Midbrain (tissue), 1 donor: ENCODE measurements at regions not wholly inside any gene's neighbourhood (a gene's known extent, or its start where the extent isn't known, plus 50 kb on each side); places are given as distances from the start of the nearest gene placed in this dataset.

Source experiments
- DNase-seq: peaks from one replicate; lab custom pipeline; 2025; lab: John Stamatoyannopoulos, UW

GRCh38 chr10:117865945-117866344, 180.8 kb downstream of the RAB11FIP2 start:
- DNase-seq: no peak

GRCh38 chr10:117868151-117868550, 178.6 kb downstream of the RAB11FIP2 start:
- no peak for DNase-seq

GRCh38 chr10:117875793-117876192, 170.9 kb downstream of the RAB11FIP2 start:
- DNase-seq: no peak

GRCh38 chr10:117876210-117876609, 170.5 kb downstream of the RAB11FIP2 start:
- DNase-seq: no peak

GRCh38 chr10:117878626-117879025, 168.1 kb downstream of the RAB11FIP2 start:
- DNase-seq: no peak

GRCh38 chr10:117884093-117884492, 162.6 kb downstream of the RAB11FIP2 start:
- no peak for DNase-seq

GRCh38 chr10:117884592-117884991, 162.1 kb downstream of the RAB11FIP2 start:
- no peak for DNase-seq

GRCh38 chr10:117885206-117885829, 161.4 kb downstream of the RAB11FIP2 start:
- DNase-seq: no peak

- no peak for DNase-seq
Measured at GRCh38 chr10:117886766-117887165, 160.0 kb downstream of the RAB11FIP2 start.

GRCh38 chr10:117889664-117890063, 157.1 kb downstream of the RAB11FIP2 start:
- DNase-seq: no peak

- no peak for DNase-seq
Measured at GRCh38 chr10:117892681-117893220, 154.0 kb downstream of the RAB11FIP2 start.

GRCh38 chr10:117894339-117894738, 152.4 kb downstream of the RAB11FIP2 start:
- DNase-seq: no peak

GRCh38 chr10:117896517-117896916, 150.2 kb downstream of the RAB11FIP2 start:
- no peak for DNase-seq

GRCh38 chr10:117899181-117899683, 147.5 kb downstream of the RAB11FIP2 start:
- DNase-seq: no peak

- no peak for DNase-seq
Measured at GRCh38 chr10:117900280-117900679, 146.5 kb downstream of the RAB11FIP2 start.

GRCh38 chr10:117903854-117904253, 142.9 kb downstream of the RAB11FIP2 start:
- DNase-seq: no peak

- no peak for DNase-seq
Measured at GRCh38 chr10:117905404-117905803, 141.3 kb downstream of the RAB11FIP2 start.

- DNase-seq: no peak
Measured at GRCh38 chr10:117911684-117912083, 135.1 kb downstream of the RAB11FIP2 start.

GRCh38 chr10:117914334-117914733, 132.4 kb downstream of the RAB11FIP2 start:
- DNase-seq: no peak

GRCh38 chr10:117920956-117921355, 125.8 kb downstream of the RAB11FIP2 start:
- no peak for DNase-seq

- no peak for DNase-seq
Measured at GRCh38 chr10:117921421-117921820, 125.3 kb downstream of the RAB11FIP2 start.

- no peak for DNase-seq
Measured at GRCh38 chr10:117924820-117925219, 121.9 kb downstream of the RAB11FIP2 start.

GRCh38 chr10:117925369-117925768, 121.4 kb downstream of the RAB11FIP2 start:
- DNase-seq: no peak

- no peak for DNase-seq
Measured at GRCh38 chr10:117926491-117926890, 120.2 kb downstream of the RAB11FIP2 start.
